Epithelial cell of proximal tubule (primary cell): ENCODE measurements at regions not wholly inside any gene's neighbourhood (a gene's known extent, or its start where the extent isn't known, plus 50 kb on each side); places are given as distances from the start of the nearest gene placed in this dataset.

Experiments
- DNase-seq: peaks from one replicate; pipeline ENCODE4 v3.0.0-alpha.2; 2011; ENCODE audit warnings: low read depth
- H3K4me3 ChIP-seq: 2 replicates; pipeline ENCODE4 v1.5.1; 2011; ENCODE audit warnings: low read depth, mild to moderate bottlenecking, low read length
- TF ChIP-seq, protein P1 (sequence below): conservative IDR thresholded peaks from 2 replicates; pipeline ENCODE4 v1.5.1; 2012; ENCODE audit warnings: low read depth, mild to moderate bottlenecking, low read length

DNA sequence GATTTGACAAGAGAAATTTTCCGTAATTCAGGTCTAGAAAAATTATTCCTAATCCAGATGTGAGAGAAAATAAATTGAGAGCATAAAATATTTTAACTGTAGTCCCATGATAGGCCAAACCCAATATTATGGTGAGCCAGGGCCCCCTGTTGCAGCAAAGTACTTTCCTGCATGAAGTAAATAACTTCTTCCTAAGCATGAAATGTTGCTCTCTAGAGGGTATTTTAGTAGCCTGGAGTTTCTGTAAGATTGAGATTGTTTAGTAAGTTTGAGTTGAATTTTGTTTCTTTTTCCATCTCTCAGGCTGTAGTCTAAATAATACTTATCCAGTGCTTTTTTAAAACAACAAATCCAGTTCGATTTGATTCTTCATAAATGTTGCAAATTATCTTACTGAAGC, 317.5 kb upstream of the MPDZ start:
- DNase-seq = no peak
- TF ChIP-seq, protein P1, sequence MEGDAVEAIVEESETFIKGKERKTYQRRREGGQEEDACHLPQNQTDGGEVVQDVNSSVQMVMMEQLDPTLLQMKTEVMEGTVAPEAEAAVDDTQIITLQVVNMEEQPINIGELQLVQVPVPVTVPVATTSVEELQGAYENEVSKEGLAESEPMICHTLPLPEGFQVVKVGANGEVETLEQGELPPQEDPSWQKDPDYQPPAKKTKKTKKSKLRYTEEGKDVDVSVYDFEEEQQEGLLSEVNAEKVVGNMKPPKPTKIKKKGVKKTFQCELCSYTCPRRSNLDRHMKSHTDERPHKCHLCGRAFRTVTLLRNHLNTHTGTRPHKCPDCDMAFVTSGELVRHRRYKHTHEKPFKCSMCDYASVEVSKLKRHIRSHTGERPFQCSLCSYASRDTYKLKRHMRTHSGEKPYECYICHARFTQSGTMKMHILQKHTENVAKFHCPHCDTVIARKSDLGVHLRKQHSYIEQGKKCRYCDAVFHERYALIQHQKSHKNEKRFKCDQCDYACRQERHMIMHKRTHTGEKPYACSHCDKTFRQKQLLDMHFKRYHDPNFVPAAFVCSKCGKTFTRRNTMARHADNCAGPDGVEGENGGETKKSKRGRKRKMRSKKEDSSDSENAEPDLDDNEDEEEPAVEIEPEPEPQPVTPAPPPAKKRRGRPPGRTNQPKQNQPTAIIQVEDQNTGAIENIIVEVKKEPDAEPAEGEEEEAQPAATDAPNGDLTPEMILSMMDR = no peak
- no peak overlapping the region for H3K4me3 ChIP-seq

DNA sequence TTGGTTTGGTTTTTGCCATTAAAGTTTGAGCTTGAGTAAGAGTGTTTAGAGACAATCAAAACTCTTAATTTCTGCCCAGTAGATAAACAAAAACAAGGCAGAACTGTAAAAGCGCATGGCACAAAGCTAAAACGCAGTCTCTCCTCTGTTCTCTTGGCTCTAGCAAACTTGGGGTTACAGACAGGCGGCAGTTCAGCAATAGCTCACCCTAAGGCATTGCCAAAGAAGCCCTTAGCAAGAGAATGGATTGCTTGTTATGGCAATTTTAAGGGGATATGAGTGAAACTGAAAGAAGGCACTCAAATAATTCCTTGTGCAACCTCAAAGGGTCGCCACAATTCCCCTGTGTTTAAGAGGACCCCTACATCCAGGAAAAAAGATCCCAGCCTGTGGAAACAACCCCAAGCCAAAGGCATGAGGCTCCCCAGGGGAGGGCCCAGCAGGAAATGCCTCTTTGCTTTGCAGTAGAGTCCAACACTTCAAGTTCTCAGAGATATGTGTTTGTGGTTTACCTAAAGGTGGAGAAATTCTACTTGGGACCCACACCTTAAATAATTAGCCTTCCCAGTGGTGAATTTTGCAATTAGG, 317.0 kb upstream of the MPDZ start:
- H3K4me3 ChIP-seq = no peak overlapping the region
- DNase-seq = no peak
- TF ChIP-seq, protein P1 = no peak

DNA sequence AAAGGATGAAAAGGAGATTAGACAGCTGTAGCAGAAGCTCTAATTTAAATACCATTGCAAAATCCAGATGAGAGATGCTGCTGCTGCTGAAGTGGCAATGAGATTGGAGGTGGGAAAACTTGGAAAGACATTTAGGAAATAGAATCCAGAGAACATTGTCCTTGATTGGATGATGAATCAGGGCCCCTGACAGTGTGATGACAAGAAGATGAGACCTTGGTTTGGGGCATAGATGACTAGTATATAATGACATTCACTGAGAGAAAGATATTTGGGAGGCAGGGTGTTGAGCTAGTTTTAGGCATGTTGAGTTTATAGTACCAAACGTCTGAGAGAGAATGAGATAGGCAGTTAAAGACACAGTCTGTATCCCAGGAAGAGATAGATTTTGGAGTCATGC, 311.5 kb upstream of the MPDZ start:
- no peak for DNase-seq
- TF ChIP-seq, protein P1 = no peak
- no peak overlapping the region for H3K4me3 ChIP-seq

DNA sequence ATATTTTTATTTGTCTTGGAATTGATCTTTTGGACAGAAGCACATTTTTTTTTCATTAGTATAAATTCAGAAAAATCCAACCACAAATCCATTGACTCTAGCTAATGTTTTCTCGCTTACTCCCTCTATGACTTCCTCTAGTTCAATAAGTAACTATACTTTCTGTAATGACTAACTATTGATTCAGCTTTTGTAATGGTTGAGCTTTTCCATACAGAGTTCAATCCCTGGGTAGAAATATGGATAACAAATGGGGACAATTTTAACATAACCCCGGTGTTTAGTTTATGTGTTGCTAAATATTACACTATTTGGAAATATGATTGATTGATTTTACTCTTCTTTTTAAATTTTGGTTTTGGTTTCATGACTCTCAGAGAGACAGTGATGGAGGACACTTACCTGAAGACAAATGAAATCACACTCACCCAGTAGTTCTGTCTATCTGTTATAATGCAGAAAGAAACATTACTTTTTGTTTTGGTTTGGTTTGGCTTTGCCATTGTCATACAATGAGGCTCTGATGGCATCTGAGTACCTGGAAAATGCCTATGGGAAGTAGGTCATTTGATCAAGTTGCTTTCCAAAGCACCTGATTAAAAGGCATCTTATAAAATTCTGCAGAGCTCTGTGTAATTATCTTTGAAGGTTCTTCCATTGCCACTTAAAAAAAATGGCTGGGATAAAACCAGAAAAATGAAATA, 309.7 kb upstream of the MPDZ start:
- TF ChIP-seq, protein P1 = no peak
- H3K4me3 ChIP-seq = no peak overlapping the region
- no peak for DNase-seq

DNA sequence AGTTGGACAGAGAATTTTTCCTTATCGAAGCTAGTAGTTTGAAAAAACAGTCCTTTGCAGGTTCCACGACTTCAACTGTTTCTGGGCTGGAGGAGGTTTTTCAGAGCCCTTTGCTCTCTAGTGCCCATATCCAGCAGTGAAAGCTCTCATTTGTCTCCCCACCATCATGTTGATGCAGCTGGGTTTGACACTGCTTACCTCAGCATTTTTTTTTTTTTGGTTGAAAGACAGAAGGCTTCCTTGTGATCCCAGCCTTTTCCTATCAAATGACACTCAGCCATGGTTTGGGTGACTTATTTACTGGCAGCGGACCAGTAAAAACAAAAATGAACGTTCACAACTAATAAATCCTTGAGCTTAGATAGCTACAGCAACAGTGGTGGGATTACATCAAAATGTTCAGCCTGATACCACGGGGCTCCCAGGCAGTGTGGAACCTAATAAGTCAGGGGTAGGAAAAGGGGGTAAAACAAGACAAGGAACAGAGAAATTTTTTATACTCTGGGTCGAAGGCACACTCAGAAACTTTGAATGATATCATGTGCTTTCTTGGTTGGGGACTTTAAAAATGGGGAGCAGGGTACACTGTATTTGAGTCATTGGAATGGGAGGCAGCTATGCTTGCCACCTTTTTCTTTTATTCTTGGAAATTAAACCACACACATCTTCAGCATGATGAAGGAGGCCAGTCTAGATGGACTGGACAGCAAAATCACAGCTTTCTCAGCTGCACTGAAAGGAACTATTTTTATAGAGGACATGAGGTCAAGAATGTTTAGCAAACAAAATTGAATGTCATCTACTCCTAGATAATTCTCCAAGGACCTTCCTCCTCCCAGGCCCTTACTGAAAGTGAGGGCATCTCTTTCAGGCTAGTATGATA, 308.9 kb upstream of the MPDZ start:
- H3K4me3 ChIP-seq = no peak overlapping the region
- no peak for DNase-seq
- TF ChIP-seq, protein P1 = no peak

DNA sequence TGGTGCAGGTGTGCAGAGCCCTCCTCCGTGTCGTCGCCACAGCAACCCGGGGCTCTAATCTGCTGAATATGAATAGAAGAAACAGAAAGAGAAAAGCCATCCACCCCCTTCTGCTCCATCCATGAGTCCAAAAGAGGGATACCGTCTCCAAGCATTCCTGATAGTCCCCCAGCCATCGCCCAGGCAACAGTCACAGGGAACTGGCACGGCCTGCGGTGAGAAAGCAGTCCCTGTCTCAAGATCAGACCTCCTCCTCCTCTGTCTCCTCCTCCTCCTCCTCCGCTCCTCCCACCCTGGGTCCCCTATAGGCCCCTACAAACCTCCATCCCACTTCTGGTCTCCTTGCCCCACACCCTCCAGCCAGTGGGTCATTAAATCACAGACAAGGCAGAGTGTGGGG, 308.1 kb upstream of the MPDZ start:
- TF ChIP-seq, protein P1 = no peak
- DNase-seq = no peak
- no peak overlapping the region for H3K4me3 ChIP-seq
